HG02798 (cell line): ENCODE measurements at regions not wholly inside any gene's neighbourhood (a gene's known extent, or its start where the extent isn't known, plus 50 kb on each side); places are given as distances from the start of the nearest gene placed in this dataset.
A peak's percentile ranks its signal among the peaks of the same experiment; 100 is the strongest.

Experiments used
- ATAC-seq: cut with Tn5 transposase; IDR thresholded peaks from one replicate; pipeline ENCODE4 v1.9.1; 2021; ENCODE audit warnings: mild to moderate bottlenecking; ENCODE audit not compliant: unreplicated experiment, poor library complexity

- ATAC-seq: no peak
Observed at GRCh38 chr21:28550057-28550825, 442.4 kb downstream of the LTN1 start.

- ATAC-seq: no peak
Observed at GRCh38 chr21:28548291-28548690, 444.4 kb downstream of the LTN1 start.

GRCh38 chr21:28547766-28548165, 444.9 kb downstream of the LTN1 start:
- ATAC-seq: no peak

GRCh38 chr21:28543975-28544374, 448.7 kb downstream of the LTN1 start:
- ATAC-seq: no peak

GRCh38 chr21:28541371-28542112, 451.1 kb downstream of the LTN1 start:
- no peak for ATAC-seq

GRCh38 chr21:28540514-28540913, 452.2 kb downstream of the LTN1 start:
- no peak for ATAC-seq

- ATAC-seq: no peak
Observed at GRCh38 chr21:28539623-28539988, 453.1 kb downstream of the LTN1 start.

- no peak for ATAC-seq
Observed at GRCh38 chr21:28538987-28539622, 453.6 kb downstream of the LTN1 start.

GRCh38 chr21:28537371-28538079, 455.2 kb downstream of the LTN1 start:
- ATAC-seq: no peak

- ATAC-seq: no peak
Observed at GRCh38 chr21:28532446-28532845, 460.2 kb downstream of the LTN1 start.

- ATAC-seq: no peak
Observed at GRCh38 chr21:28523367-28523766, 469.3 kb downstream of the LTN1 start.

GRCh38 chr21:28522014-28522799, 470.5 kb downstream of the LTN1 start:
- ATAC-seq: peak; percentile 49

GRCh38 chr21:28518630-28519029, 474.0 kb downstream of the LTN1 start:
- ATAC-seq: no peak

- peak; percentile 99 for ATAC-seq
Observed at GRCh38 chr21:28516991-28517592, 475.6 kb downstream of the LTN1 start.

- no peak for ATAC-seq
Observed at GRCh38 chr21:28516021-28516420, 476.7 kb downstream of the LTN1 start.

GRCh38 chr21:28513428-28513827, 479.2 kb downstream of the LTN1 start:
- ATAC-seq: no peak

- no peak for ATAC-seq
Observed at GRCh38 chr21:28509031-28509430, 483.6 kb downstream of the LTN1 start.

- no peak for ATAC-seq
Observed at GRCh38 chr21:28508126-28508525, 484.6 kb downstream of the LTN1 start.

GRCh38 chr21:28496517-28496916, 496.2 kb downstream of the LTN1 start:
- peak; percentile 43 for ATAC-seq

GRCh38 chr21:28492127-28492526, 500.6 kb downstream of the LTN1 start:
- no peak for ATAC-seq
